Spinal cord (tissue), 9 donors: ENCODE measurements at regions not wholly inside any gene's neighbourhood (a gene's known extent, or its start where the extent isn't known, plus 50 kb on each side); places are given as distances from the start of the nearest gene placed in this dataset.

Experiments used
- DNase-seq, 6 donors: peaks; one replicate each; pipeline versions ENCODE4 v3.0.0 to v3.0.0-alpha.2; 2013 to 2015; ENCODE audit warnings: low spot score in 6 of 6, low read depth in 4 of 6
- H3K27ac ChIP-seq: one replicate; pipeline ENCODE4 v1.5.1; 2013; ENCODE audit warnings: low read depth, low read length, control low read depth
- H3K27me3 ChIP-seq: one replicate; pipeline ENCODE4 v1.6.1; 2013; ENCODE audit warnings: low read length; ENCODE audit not compliant: control insufficient read depth, insufficient read depth
- H3K36me3 ChIP-seq: one replicate; pipeline ENCODE4 v1.6.1; 2013; ENCODE audit warnings: low read length; ENCODE audit not compliant: control insufficient read depth, insufficient read depth
- H3K4me1 ChIP-seq: one replicate; pipeline ENCODE4 v1.6.1; 2013; ENCODE audit warnings: low read length; ENCODE audit not compliant: control insufficient read depth, insufficient read depth
- H3K4me3 ChIP-seq: one replicate; pipeline ENCODE4 v1.5.1; 2013; ENCODE audit warnings: low read depth, low read length, control low read depth
- H3K9me3 ChIP-seq: one replicate; pipeline ENCODE4 v1.6.1; 2013; ENCODE audit warnings: low read length; ENCODE audit not compliant: control insufficient read depth, insufficient read depth
- WGBS: methylation state at CpG from one replicate; pipeline ENCODE4 v1.1.5; 2013; ENCODE audit warnings: missing lambda C conversion rate; ENCODE audit not compliant: insufficient coverage; 5-methylcytosine and 5-hydroxymethylcytosine counted together
- donor health status: healthy.

DNA sequence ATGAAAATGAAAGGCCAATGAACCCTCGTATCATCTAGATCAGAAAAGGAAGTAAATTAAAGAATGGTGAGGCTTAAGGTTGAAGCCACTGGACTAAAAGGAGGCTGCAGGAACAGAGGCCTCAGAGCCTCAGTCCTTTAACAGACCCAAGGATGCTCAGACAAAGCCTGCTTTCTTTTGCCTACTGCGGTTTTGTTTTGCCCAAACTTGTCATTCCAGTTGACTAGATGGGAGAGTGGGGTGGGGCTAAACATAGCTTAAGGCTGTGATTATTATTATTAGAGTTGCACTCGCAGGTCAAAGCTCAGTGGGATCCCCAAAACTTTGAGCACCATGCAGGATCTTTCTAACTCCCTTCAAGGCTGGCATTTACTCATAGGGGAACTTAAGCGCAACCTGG, 163.9 kb downstream of the RBM46 start:
- no peaks in the 10 kb centered on the region for H3K36me3 ChIP-seq
- no peak for DNase-seq
- 100% methylated on average over 1 of the region's 4 CpGs for WGBS
- H3K27ac ChIP-seq: no peak overlapping the region
- no peaks in the 10 kb centered on the region for H3K27me3 ChIP-seq
- no peaks in the 10 kb centered on the region for H3K4me1 ChIP-seq
- H3K4me3 ChIP-seq: no peak overlapping the region
- no peaks in the 10 kb centered on the region for H3K9me3 ChIP-seq

DNA sequence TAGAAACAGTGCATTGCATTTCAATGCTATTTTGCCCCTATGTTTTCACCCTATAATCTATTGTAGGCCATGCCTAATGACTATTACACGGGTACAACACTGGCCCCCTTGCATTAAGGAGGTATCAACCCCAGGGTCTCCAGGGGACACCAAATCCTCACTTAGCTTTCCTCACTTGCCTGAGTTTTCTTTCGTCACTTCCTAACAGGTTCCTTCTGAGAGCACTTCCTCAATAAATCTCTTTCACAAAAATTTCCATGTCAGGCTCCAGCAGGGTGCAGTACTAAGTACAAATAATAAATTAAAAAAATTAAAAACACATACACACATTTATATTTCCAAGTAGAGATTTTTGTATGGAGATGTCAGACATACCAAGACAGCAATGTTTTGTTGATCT, 165.0 kb downstream of the RBM46 start:
- WGBS: 81% methylated on average over 2 of the region's 2 CpGs

DNA sequence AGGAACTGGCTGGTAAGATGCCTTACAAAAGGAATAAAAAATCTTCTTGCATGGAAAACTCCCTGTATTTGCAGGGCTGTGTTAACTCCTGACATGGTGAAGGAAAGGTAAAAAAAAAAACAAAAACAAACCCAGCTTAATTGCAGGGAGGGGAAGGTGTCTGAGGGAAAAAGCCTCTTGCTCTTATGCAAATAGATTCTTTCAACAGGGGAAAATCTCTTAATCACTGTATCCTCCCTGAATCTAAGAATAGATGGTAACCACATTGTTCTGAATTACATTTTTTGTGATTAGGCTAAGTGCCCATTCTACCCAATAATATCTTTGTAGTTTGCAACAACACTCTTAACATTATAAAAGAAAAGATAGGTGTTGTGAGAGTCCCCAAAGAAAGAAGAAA, 172.6 kb downstream of the RBM46 start:
- H3K4me1 ChIP-seq: no peaks in the 10 kb centered on the region
- H3K27ac ChIP-seq: no peak overlapping the region
- DNase-seq: no peak

More for the DNA sequence above, 165.0 kb downstream of the RBM46 start:
- H3K27me3 ChIP-seq: no peaks in the 10 kb centered on the region
- H3K4me3 ChIP-seq: no peak overlapping the region
- no peak overlapping the region for H3K27ac ChIP-seq
- no peaks in the 10 kb centered on the region for H3K4me1 ChIP-seq
- DNase-seq: no peak
- no peaks in the 10 kb centered on the region for H3K36me3 ChIP-seq
- H3K9me3 ChIP-seq: no peaks in the 10 kb centered on the region

DNA sequence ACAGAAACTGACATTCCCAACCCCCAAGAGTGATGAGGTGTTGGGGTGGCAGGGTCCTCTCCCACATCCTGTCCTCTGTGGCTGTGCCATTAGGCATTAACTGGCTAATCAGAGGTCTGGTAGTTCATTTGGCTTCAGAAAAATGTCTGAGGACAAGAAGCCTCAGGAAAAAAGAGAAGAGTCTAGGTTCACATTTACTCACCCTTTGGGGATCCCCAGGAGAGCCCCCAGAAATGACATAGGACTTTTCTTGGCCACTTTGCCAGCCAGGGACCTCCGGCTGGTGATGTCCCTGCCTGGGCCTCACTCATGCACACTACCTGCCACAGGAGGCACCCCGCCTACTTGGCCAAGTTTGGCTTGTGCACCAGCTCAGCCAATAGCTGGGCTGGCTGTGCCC, 173.0 kb downstream of the RBM46 start:
- Histone ChIP-seq H3K36me3 (no peaks in the 10 kb centered on the region), H3K4me1 (no peaks in the 10 kb centered on the region), H3K27me3 (no peaks in the 10 kb centered on the region), H3K27ac (no peak overlapping the region), H3K4me3 (no peak overlapping the region), H3K9me3 (no peaks in the 10 kb centered on the region)
- DNase-seq: no peak
- WGBS: 92% methylated on average over 1 of the region's 2 CpGs

More for the DNA sequence above, 172.6 kb downstream of the RBM46 start:
- no peaks in the 10 kb centered on the region for H3K9me3 ChIP-seq
- H3K36me3 ChIP-seq: no peaks in the 10 kb centered on the region
- H3K4me3 ChIP-seq: no peak overlapping the region
- no peaks in the 10 kb centered on the region for H3K27me3 ChIP-seq

DNA sequence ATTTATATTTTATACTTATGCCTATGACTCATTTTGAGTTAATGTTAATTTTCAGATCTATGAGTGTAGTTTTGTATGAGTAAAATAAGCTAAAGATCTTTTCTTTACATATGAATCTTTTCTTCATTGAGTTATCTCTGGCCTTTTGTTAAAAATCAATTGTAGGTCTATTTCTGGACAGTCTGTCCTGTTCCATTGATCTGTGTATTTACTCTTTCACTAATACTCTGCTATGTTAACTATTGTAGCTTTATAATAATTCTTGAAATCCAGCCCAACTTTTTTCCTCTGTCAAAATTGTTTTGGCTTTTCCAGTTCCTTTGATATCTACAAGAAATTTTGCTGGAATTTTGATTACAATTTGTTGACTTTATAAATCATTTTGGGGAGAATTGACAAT, 177.0 kb downstream of the RBM46 start:
- no peaks in the 10 kb centered on the region for H3K4me1 ChIP-seq
- H3K4me3 ChIP-seq: no peak overlapping the region
- H3K36me3 ChIP-seq: no peaks in the 10 kb centered on the region
- no peak for DNase-seq
- H3K9me3 ChIP-seq: no peaks in the 10 kb centered on the region
- no peak overlapping the region for H3K27ac ChIP-seq
- H3K27me3 ChIP-seq: no peaks in the 10 kb centered on the region

DNA sequence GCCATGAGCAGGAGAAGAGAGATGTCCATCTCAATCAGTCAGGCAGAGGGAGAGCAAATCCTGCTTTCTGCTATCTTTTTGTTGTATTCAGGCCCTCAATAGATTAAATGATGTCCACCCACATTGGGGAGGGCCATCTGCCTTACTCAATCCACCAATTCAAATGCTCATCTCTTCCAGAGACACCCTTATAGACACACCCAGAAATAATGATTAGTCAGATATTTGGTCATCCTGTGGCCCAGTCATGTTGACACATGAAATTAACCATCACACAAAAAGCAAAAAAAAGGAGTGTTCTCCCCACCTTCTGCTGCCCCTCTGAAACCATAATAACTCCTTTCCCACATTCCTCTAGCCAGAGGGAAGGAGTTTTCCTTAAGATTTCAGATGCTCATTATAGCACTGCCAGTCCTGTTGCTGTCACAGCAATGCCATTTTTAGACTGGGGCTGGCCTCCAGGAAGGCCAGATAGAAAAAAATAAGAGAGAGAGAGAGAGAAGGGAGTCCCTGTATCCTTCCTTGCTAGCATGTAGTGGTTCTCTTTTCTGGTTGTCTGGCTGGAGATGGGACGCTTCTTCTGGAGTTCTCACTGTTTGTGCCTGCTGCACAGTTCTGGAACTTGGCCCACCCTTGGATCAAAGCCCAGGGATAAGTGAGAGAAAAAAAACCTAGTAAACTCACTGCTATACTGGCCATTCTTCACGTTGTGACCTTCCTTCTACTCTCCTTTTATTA, 177.7 kb downstream of the RBM46 start:
- no CpG with 5 or more reads among the region's 2 CpGs for WGBS
- peak; percentile 21 to 91 (median 51) for DNase-seq
- no peaks in the 10 kb centered on the region for H3K4me1 ChIP-seq

DNA sequence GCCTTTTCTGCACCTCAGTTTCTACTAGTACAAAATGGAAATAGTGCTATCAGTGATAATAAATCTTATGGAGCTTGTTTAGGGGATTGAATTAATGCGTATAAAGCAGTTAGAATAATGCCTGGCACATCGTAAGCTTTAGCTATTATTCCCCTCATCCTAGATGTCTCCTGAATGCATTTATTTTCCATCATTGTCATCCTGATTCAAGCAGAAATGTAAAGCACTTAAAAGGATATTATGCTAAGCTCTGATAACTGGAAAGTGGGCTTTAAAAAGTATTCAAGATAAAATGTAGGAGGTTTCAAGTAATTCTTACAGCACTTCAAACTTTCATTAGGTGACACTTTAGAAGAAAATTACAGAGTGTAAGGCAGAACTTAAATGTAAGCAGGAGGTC, 178.7 kb downstream of the RBM46 start:
- no CpG with 5 or more reads among the region's 2 CpGs for WGBS
- H3K4me1 ChIP-seq: no peaks in the 10 kb centered on the region
- no peaks in the 10 kb centered on the region for H3K36me3 ChIP-seq
- DNase-seq: peak in 1 of 6 donors; percentile 14
- H3K27ac ChIP-seq: no peak overlapping the region
- H3K4me3 ChIP-seq: no peak overlapping the region
- no peaks in the 10 kb centered on the region for H3K27me3 ChIP-seq
- H3K9me3 ChIP-seq: peaks cover 2% of the 10 kb centered on the region

More for the DNA sequence above, 177.7 kb downstream of the RBM46 start:
- Histone ChIP-seq H3K27me3 (no peaks in the 10 kb centered on the region), H3K9me3 (peaks cover 2% of the 10 kb centered on the region), H3K4me3 (no peak overlapping the region), H3K27ac (no peak overlapping the region), H3K36me3 (no peaks in the 10 kb centered on the region)

DNA sequence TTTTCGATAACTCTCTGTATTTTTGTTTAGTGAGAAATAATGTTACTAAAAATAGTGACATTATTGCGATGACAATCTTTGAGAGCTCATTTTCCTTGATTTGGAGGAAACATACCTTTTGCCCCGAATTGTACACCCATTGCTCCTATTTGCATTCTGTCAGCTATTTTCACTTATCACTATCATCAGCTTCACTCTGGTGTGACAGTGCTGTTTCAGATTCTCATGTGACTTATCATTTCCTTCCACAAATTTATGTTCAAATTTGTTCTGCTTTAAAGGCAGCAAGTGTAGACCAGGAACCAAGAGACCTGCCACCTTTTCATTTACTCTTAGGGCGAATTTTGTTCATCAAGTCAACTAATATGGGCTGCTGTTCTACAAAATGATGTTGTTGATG, 179.4 kb downstream of the RBM46 start:
- WGBS: 100% methylated on average over 2 of the region's 4 CpGs
- no peak for DNase-seq
- peaks cover 2% of the 10 kb centered on the region for H3K9me3 ChIP-seq
- H3K27me3 ChIP-seq: no peaks in the 10 kb centered on the region
- H3K36me3 ChIP-seq: no peaks in the 10 kb centered on the region
- no peaks in the 10 kb centered on the region for H3K4me1 ChIP-seq
- no peak overlapping the region for H3K4me3 ChIP-seq
- no peak overlapping the region for H3K27ac ChIP-seq

DNA sequence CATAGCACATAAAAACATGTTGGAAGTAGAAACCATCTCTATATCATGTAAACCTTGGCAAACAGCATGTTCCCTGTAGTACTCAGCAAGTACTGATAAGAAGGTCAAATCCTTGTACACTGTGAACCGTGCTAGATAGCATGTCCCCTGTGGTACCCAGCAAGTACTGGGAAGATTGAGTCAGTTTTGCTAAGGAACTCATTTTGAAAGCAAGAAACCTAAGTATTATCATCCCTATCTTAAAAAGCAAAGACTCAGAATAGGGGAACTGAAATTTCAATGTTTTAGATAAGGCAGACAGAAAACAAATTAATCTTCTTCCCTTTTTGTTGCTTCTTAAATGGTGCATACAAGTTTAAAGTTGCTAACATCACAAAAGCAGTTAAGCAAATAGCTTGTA, 180.2 kb downstream of the RBM46 start:
- no peak overlapping the region for H3K27ac ChIP-seq
- H3K27me3 ChIP-seq: no peaks in the 10 kb centered on the region
- H3K36me3 ChIP-seq: no peaks in the 10 kb centered on the region
- WGBS: no CpG with 5 or more reads among the region's 1 CpG
- no peaks in the 10 kb centered on the region for H3K4me1 ChIP-seq
- DNase-seq: peak in 1 of 6 donors; percentile 6
- peaks cover 2% of the 10 kb centered on the region for H3K9me3 ChIP-seq
- no peak overlapping the region for H3K4me3 ChIP-seq

DNA sequence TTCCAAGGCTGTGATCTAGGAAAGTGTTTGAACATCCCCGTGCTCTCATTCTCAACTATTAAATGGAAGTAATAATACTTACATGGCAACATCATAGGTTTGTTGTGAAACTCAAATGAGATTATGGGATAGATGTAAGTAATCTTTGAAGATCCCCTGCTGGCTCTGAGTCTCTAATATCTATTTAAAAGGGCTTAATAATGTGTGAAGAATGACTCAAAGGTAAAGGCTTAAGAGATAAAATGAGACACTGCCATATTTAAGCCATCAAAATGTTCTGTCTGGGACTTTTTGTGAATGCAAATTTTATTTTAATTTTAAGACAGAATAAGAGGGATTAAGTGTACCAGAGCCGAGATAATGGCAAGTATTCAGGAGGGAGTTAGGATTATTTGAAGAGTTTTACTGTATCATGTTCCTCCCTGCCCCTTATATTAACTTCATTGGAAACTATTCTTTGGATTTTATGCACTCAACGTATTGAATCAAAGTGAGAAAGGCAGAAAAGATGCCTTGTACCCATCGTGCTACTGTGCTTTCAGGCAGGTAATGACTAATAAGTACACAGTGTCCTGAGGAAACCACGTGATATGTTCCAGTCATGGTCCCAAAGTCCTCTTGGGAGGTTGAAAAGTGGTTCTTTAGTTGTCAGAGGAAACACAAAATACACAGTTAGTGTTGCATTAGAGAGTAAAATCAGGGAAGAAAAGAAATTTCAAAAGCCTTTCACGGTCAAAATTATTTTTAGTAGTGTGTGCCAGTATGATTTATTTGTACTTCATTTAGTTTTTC, 192.4 kb downstream of the RBM46 start:
- Histone ChIP-seq H3K27ac (no peak overlapping the region), H3K4me3 (no peak overlapping the region), H3K27me3 (no peaks in the 10 kb centered on the region), H3K36me3 (no peaks in the 10 kb centered on the region), H3K4me1 (no peaks in the 10 kb centered on the region), H3K9me3 (no peaks in the 10 kb centered on the region)
- peak in 3 of 6 donors; percentile 6 to 85 (median 10) for DNase-seq
- 74% methylated on average over 3 of the region's 6 CpGs for WGBS
